Left renal cortex interstitium (tissue), 4 donors: ENCODE measurements at regions not wholly inside any gene's neighbourhood (a gene's known extent, or its start where the extent isn't known, plus 50 kb on each side); places are given as distances from the start of the nearest gene placed in this dataset.

Experiments
- DNase-seq, 4 donors: peaks; one replicate each; pipeline ENCODE4 v3.0.0-alpha.2; 2013; ENCODE audit warnings: low read depth in 4 of 4, low spot score in 2 of 4, missing footprints in 1 of 4

DNA sequence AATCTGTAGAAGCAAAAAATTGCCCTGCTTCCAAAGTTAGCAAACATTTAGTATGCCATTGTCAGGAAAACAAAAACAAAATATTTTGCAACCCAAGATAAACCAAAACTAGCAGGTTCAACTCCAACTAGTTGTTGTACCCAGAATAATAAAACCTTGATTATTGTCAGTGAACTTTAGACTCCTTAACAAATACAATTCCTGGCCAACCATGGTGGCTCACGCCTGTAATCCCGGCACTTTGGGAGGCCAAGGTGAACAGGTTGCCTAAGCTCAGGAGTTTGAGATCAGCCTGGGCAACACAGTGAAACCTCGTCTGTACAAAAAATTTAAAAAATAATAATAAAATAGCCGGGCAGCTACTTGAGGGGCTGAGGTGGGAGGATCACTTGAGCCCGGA lies 53.6 kb upstream of the EPCAM start:
- no peak for DNase-seq

DNA sequence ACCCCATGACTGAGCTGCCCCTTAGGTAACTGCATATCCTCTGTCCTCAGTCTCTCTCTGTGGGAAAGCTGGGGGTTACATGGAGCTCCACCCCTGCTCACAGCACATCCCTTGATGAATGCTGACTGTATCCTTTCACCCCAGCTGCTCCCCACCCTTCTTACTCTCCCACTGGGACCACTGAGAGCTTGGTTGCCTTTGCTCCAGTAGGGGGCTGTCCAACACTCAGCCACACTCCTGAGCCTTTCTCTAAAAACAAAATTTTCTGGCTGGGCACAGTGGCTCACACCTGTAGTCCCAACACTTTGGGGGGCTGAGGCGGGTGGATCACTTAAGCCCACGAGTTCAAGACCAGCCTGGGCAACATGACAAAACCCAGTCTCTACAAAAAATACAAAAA lies 55.4 kb upstream of the EPCAM start:
- DNase-seq = no peak

DNA sequence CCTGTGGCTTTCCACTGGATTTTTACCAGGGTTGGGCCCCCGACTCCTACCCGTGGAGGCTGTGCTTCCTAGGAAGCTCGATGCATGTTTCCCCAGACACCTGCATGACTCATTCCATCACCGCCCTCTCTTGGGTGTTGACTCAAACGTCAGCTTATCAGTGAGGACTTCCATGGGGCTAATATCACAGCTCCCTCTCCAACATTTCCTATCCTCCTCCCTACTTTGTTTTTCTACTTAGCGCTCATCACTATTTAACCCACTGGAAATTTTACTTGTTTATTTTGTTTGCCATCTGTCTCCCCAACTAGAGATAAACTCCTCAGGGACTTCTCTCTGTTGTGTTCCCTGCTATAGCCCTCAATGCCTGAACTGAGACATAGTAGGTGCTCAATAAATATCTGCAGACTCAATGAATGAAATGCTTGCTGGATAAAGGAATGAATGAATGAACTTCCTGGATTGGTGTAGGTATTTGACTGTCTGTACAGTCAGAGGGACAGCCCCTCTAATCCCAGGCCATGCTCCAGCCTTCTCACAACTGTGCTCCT lies 55.9 kb upstream of the EPCAM start:
- DNase-seq = no peak

DNA sequence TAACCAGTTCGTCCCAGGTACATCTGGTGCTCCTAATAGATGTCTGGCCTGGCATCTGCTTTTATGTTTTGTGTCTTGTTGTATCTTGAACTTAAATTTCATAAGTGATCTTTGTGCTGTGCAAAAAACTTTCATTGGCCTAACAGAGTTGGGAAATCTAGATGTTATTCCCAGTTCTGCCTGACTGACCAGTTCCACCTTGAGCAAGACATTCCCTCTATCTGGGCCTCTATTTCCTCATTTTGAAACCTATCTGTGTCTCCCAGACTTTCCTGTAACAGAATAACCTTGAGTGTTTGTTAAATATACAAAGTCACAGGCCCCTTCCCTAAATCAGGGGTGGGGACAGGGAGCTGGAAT lies 56.6 kb upstream of the EPCAM start:
- no peak for DNase-seq

DNA sequence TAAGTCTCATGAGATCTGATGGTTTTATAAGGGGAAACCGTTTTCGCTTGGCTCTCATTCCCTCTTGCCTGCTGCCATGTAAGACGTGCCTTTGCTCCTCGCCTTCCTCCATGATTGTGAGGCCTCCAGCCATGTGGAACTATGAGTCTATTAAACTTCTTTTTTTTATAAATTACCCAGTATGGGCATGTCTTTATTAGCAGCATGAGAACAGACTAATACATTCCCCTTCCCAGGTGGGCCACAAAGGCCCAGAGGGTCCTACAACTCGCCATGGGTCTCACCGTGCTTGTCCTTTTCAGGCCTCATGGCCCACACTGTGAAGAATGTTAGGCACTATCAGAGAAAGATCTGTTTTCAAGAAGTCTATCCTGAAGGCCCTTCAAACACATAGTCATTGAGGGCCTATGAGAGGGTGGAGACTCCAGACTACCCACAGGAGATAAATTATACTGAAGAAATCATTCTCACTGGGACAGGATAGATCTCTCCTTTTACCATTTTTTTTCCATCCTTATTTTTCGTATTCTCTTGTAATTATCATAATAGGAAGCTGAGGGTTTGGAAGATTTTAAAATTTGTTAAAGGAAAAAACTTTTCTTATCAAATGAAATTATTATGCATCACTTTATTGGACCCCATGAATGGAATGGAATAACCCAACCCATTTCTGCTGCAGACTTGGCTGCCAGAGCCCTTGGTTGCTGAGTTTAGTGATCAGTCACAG lies 57.2 kb upstream of the EPCAM start:
- no peak for DNase-seq

DNA sequence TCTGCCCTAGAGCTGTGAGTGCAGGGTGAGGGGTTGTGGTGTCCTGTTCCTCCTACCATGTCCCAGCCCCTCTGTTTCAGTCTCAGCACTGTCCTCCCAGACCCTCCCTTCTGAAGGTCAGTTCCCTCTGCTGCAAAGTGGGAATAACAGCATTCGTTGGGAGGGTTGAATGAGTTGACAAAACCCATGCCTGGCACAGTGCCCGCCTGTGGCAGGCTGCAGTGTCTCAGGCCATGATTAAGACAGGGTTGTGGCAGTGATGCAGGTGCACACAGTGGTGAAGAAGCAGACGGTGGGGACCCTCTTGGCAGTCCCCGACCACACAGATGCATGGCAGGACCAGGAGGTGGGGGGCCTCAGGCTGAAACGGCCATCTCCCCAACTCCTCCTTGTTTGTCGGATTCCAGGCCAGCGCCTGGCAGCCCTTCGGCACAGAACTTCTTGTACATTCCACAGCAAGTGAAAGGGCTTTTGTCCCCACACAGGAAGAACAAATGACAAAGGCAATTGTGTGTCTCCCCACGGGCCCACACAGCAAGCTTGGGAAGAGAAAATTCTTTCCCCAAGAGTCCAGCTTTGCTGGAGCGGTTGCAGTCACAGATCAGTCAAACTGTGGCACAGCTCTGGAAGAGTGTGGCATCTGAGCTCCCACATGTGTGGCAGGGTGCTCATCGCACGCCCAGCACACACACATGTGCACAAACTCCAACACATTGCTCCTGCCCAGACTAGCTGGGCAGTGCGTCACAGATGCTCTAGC lies 58.1 kb upstream of the EPCAM start:
- no peak for DNase-seq

DNA sequence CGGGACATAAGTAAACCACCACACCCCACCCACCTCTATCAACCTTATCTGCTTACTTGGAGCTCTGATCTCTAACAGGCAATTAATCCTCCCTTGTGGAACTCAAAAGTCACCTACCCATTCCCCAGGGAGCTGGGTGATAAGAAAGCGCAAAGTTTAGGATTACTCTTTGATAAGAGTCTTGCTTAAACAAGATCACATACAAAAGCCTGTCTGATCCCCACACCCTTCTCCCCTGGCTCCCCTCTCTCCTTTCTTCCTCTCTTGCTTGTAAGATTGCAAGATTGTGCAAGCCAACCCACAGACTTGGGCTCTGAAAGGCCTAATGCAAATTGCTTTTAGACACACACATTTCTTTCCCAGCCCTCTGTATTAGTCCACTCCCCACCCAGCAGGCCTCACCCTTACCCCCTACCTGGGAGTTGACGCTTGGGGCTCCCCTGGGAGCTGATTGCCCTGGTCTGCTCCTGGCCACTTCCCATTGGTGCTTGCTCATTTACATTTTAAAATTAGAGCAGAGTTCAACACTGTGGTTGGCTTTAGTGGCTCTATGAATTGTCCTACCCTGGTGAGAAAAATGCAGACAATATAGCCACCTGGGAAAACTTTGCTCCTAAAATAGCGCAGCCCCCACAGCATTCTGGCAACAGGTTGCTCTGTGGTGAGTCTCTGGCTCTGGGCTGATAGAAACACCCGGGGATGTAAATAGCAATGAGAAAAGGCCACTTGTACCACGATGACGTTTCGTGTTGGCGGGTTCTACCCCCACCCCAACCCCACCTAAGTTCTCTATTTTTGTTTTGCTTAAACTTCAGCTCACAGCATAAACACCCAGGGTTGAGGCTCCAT lies 58.9 kb upstream of the EPCAM start:
- DNase-seq = no peak

DNA sequence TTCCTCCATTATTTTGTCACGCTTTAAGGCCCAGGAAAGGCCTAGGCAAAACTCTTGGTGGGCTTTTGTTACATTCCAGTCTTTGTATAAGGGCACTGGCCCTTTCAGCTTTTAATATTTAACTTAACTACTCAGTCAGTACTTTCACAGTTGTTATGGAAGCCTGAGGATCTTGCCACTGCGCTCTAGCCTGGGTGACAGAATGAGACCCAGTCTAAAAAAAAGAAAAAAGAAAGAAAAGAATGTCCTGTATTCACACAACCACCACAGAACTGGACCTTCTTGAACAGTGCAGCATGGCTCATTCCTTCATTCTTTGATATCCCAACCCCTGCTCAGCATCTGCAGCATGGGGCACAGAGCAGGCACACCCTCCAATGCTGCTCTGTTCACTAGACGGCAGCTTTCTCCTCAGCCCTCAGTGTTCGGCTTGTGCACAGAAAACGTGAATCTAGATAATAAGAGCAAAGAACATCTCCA lies 59.6 kb upstream of the EPCAM start:
- no peak for DNase-seq

DNA sequence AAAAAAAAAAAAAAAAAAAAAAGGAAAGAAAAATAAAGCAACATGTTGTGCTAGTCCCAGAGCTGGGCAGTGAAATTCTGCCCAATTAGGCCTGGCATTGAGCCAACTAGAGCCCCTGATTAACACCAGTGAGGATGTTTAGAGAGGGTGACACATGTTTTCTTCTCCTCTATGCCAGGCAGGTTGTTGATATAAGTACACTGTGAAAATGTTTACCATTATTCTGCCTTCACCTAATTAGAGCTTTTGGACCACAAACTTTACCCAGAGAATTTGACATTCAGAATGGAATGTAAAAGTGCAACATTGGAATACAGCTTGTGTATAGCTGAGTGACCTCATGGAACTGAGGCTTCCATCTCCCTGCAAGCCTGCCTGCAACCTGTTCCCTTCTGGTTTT lies 62.0 kb upstream of the EPCAM start:
- no peak for DNase-seq

DNA sequence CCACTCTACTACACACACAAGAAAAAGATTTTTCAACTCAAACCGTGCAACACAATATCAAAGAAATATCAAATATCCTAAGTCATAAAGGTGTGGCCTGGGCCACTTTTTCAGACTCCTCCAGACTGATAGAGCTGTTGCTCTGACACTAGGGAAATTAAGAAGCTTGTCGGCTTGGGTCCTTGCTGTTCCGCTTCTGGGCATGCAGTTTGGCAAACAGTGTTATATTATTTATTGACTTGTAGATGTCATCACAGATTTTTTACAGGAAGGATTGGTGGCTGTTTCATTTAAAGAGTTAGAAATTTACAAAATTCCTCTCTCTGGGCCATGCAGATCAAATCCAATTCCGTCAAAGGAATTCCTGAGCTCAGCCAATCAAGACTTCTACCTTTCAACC lies 64.5 kb upstream of the EPCAM start:
- no peak for DNase-seq

DNA sequence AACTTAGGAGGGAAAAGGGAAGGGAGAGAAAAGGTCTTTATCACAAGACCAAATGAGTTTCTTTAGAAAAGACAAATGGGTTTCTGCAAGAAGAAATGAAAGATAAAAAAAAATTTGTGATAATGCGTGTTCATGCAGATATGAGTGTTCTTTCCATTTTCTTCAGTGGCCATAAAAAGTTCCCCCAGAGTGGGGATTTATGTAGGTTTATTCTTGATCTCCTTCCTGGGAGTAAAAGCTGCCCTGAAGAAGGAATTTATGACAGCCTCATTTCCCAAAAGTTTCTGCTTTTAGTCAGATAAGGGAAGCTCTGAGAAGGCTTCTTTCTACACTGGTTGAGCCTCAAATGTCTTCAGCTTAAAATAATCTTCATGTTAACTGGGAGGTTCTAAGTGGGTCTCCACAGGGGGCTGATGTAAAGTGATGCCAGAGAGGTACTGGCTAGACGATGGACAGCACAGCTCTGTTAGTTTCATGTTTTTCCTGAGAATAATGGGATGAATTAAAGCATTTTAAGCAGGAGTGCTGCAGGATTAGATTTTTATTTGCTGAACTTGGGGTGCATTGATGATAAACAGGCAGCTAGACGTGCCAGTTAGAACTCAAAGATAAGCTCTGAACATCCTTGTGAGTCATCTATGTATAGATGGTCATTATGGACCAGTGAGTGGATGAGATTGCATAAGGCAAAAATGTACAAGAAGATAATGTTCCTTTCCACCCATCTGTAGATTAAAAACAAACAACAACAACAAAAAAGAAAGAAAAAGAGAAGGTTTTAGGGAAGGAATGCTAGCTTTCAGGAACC lies 65.6 kb upstream of the EPCAM start:
- DNase-seq = no peak

DNA sequence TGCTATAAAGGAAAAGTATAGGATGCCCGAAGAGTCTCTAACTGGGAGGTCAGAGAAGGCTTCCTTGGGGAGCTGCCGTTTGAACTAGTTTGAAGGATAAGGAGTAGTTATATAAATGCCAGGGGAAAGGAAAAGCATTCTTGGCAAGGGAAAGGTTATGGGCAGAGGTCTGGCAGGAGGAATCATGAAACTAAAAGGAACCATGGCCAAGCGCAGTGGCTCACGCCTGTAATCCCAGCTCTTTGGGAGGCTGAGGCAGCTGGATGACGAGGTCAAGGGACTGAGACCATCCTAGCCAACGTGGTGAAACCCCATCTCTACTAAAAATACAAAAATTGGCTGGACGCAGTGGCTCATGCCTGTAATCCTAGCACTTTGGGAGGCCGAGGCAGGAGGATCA lies 66.8 kb upstream of the EPCAM start:
- DNase-seq = no peak

DNA sequence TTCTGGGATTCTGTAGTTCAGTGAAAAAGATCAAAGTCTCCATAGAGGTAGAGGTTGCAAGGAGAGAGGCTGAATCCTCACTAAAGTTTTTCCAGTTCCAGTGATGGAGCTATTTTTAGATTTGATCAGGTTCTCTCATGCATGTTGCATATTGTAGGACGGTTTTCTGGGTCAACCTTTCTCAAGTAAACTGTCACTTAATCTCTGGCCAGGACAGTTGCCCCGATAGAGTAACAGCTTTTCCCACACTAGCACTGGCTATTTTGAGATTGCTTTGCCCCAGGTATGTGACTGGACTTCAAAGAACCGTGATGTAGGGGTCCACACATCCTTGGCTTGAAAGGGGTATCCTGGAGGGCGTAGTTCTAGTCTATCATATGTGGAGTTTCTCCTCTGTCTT lies 67.4 kb upstream of the EPCAM start:
- DNase-seq = no peak

DNA sequence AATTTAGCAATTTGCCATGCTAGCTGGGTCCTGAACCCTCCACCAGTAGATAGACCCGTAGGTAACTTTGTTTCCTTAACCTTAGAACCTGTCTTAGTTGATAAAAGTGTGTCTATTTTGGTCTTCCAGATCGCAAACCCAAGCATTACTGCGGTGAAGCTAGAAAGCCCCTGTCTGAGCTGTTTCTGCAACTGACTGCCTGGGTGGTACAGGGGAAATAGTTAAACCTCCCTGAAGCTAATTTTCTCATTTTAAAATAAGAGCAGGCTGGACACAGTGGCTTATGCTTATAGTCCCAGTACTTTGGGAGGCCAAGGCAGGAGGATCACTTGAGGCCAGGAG lies 67.9 kb upstream of the EPCAM start:
- no peak for DNase-seq

DNA sequence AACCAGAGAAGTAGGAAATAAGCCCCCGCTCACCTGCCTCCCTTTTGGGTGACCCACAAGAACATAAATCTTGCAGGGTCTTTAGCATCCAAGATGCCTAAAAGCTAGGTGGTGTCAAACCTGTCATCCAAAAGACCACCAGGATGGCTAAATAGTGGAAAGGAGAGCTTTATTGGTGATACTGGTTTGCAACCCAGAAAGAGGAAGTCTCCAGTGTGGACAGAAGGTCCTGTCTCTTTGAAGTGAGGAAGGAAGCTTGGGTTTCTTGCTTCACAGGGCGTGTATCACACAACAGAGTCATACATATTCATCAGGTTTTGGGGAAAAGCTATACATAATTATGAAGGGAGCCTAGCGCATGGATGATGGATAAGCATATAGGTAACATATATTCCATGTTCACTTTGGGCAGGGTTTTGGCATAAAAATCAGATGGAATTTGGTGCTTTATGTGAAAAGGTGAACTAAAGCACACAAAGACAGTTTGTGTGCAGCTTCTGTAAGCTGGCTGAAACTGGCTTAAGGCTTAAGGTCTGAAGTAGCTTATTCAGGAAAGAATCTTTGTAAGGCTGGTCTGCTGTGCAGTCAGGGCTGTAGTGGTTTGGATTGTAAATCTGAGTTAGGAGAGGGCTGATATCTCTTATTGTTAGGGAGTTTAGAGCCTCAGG lies 68.4 kb upstream of the EPCAM start:
- no peak for DNase-seq

DNA sequence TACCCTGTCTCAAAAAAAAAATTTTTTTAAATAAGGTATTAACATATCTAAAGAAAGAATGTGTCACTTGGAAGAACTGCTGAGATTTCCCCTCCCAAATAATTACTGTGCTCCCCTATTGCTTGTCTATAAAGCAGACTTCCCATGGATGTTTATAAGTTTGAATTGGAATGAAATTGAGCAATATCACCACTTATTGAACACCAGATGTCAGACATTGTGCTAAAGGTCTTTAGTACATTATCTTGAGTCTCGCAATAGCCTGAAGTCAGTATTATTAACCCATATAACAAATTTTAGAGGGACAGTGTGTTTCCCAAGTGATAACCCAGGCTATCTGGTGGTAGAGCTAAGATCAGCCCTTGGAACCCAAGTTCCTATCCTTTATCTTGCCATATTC lies 69.0 kb upstream of the EPCAM start:
- no peak for DNase-seq

DNA sequence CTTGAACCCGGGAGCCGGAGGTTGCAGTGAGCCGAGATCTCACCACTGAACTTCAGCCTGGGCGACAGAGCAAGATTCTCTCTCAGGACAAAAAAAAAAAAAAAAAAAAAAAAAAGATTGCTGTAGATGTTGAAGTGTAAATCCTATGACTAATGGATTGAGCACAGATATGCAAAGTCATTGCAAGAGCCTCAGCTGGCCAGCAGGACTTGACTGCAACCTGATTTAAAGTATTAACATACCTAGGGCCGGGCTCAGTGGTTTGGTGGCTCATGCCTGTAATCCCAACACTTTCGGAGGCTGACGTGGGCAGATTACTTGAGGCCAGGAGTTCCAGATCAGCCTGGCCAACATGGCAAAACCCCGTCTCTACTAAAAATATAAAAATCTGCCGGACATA lies 69.6 kb upstream of the EPCAM start:
- no peak for DNase-seq

DNA sequence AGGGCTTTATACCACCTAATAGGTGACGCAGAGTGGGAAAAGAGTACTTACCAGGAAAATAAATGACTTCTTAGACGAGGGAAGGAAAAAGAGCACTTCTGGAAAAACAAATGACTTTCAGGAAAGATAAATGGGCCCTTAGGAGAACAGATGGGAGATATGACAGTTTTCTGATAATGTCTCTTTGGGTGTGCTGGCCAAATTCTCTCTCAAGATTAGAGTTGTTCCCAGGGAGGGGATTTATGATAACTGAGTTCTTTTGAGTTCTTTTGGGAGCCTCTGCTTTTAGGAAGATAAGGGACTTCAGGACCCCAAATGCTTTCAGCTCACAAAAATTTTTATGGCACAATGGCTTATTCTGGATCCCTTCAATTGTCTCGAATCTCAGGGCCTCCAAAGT lies 70.3 kb upstream of the EPCAM start:
- DNase-seq = no peak

DNA sequence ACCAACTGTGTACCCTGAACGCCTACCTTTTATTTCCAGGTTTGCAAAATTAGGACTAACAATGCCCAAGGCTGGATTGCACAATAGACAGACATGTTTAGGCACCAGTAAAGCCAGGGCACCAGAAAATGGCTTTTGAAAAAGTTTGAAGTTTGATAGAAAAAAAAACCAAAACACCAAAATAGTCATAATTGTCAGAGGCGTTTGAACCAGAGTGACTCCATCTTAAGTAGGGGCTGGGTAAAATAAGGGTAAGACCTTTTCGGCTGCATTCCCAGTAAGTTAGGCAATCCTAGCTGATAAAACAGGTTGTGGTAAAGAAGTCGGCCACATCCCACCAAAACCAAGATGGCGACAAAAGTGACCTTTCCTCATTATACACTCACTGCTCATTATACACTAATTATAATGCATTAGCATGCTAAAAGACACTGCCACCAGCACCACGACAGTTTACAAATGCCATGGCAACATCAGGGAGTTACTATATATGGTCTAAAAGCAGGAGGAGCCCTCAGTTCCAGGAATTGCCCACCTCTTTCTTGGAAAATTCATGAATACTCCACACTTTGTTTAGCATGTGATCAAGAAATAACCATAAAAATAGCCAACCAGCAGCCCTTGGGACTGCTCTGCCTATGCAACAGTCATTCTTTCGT lies 71.2 kb upstream of the EPCAM start:
- DNase-seq = no peak
